Thyroid gland (tissue), 4 donors: ENCODE measurements at regions not wholly inside any gene's neighbourhood (a gene's known extent, or its start where the extent isn't known, plus 50 kb on each side); places are given as distances from the start of the nearest gene placed in this dataset.

Source experiments
- POLR2A ChIP-seq, 2 donors: fragments of 450-650 bp; IDR thresholded peaks; one replicate each; pipeline ENCODE4 v1.6.1; 2017; ENCODE audit warnings: antibody characterized with exemption in 2 of 2, mild to moderate bottlenecking in 2 of 2, moderate library complexity in 1 of 2
- TF ChIP-seq, protein P1 (sequence below), 6 experiments: fragments of 200-600 bp in 3 of 6; fragments of 450-650 bp in 3 of 6; sonication (generic) in 3 of 6; IDR thresholded peaks; one replicate each; pipeline ENCODE4 v1.5.1; 2016 to 2019; ENCODE audit warnings: antibody characterized with exemption in 6 of 6, mild to moderate bottlenecking in 2 of 6, inconsistent platforms in 1 of 6, moderate library complexity in 1 of 6

DNA sequence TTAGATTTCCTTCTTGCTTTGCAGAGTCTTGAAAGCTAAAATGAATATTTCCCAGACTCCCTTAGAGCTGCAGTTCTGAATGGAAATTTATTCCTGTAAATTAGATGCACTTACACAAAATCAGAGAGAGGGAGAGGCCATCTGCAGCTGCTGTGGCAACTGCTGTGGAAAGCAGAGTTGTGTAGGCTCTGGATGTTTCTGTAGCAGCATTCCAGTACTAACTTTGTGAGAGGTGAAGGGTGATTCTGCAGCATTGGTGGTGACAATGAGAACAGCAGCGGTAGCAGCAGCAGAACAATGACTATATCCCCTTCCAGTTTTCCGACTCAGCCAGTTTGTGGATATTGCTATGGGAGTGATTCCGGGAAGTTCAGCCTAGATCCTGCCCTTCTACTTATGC is 433.0 kb upstream of the REG3G start:
- TF ChIP-seq, protein P1, sequence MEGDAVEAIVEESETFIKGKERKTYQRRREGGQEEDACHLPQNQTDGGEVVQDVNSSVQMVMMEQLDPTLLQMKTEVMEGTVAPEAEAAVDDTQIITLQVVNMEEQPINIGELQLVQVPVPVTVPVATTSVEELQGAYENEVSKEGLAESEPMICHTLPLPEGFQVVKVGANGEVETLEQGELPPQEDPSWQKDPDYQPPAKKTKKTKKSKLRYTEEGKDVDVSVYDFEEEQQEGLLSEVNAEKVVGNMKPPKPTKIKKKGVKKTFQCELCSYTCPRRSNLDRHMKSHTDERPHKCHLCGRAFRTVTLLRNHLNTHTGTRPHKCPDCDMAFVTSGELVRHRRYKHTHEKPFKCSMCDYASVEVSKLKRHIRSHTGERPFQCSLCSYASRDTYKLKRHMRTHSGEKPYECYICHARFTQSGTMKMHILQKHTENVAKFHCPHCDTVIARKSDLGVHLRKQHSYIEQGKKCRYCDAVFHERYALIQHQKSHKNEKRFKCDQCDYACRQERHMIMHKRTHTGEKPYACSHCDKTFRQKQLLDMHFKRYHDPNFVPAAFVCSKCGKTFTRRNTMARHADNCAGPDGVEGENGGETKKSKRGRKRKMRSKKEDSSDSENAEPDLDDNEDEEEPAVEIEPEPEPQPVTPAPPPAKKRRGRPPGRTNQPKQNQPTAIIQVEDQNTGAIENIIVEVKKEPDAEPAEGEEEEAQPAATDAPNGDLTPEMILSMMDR (IDR thresholded peaks at IDR 0.05): no peak
- no peak for TF ChIP-seq POLR2A (IDR thresholded peaks at IDR 0.05)
